Gastrocnemius medialis (tissue), 4 donors: ENCODE measurements at regions not wholly inside any gene's neighbourhood (a gene's known extent, or its start where the extent isn't known, plus 50 kb on each side); places are given as distances from the start of the nearest gene placed in this dataset.

Experiments used
- ATAC-seq, 2 donors: fragments of 150-250 bp; one replicate each; pipeline ENCODE4 v1.9.1; 2016
- DNase-seq, 2 donors: peaks; one replicate each; pipeline ENCODE4 v3.0.0-alpha.2; 2019
- H3K27ac ChIP-seq, 4 donors: fragments of 200-600 bp; sonication (generic); 1 replicate in 1 of 4; 2 replicates in 3 of 4; pipeline ENCODE4 v1.5.1; 2016 to 2018; ENCODE audit warnings: mild to moderate bottlenecking in 2 of 4, moderate library complexity in 1 of 4
- H3K27me3 ChIP-seq, 3 donors: fragments of 200-600 bp; sonication (generic) in 2 of 3; 1 replicate in 1 of 3; 2 replicates in 2 of 3; pipeline versions ENCODE4 v1.5.1 to v1.6.0; 2016 to 2019; ENCODE audit warnings: mild to moderate bottlenecking in 1 of 3, moderate library complexity in 1 of 3
- H3K36me3 ChIP-seq, 2 donors: fragments of 200-600 bp; sonication (generic) in 1 of 2; one replicate each; pipeline ENCODE4 v1.5.1; 2017 to 2018
- H3K4me1 ChIP-seq, 2 donors: fragments of 200-600 bp; sonication (generic) in 1 of 2; one replicate each; pipeline ENCODE4 v1.5.1; 2016 to 2017; ENCODE audit warnings: mild to moderate bottlenecking in 2 of 2
- H3K4me3 ChIP-seq, 4 donors: fragments of 200-600 bp; sonication (generic) in 3 of 4; 1 replicate in 1 of 4; 2 replicates in 3 of 4; pipeline ENCODE4 v1.5.1; 2016 to 2019; ENCODE audit warnings: mild to moderate bottlenecking in 2 of 4
- H3K9me3 ChIP-seq, 3 donors: fragments of 200-600 bp; sonication (generic) in 2 of 3; 1 replicate in 1 of 3; 2 replicates in 2 of 3; pipeline ENCODE4 v1.5.1; 2016 to 2019
- POLR2A ChIP-seq, 2 donors: fragments of 450-650 bp; IDR thresholded peaks; one replicate each; pipeline ENCODE4 v1.6.1; 2017; ENCODE audit warnings: antibody characterized with exemption in 2 of 2, mild to moderate bottlenecking in 2 of 2, moderate library complexity in 2 of 2
- in situ Hi-C, 4 donors: fragments of 200-750 bp; cut with MboI; loops; one replicate each; pipeline versions ENCODE4 v1.15.0 to v1.8.0; 2017; ENCODE audit warnings: low sequenced_read_pairs in 4 of 4
- intact Hi-C: fragments of 100-400 bp; cut with DNase I; formaldehyde crosslinking; loops from one replicate; pipeline ENCODE4 v1.15.1; 2023; ENCODE audit warnings: low total_unique reads
- TF ChIP-seq, protein P1 (sequence below), 5 experiments: fragments of 450-650 bp in 3 of 5; fragments of 200-600 bp in 2 of 5; sonication (generic) in 2 of 5; IDR thresholded peaks in 4 of 5; conservative IDR thresholded peaks in 1 of 5; 1 replicate in 4 of 5; 2 replicates in 1 of 5; pipeline ENCODE4 v1.5.1; 2016 to 2019; ENCODE audit warnings: antibody characterized with exemption in 5 of 5, mild to moderate bottlenecking in 3 of 5, moderate library complexity in 3 of 5

GRCh38 chr6:6780231-6780630 is 191.7 kb downstream of the LY86 start:
- DNase-seq (no peak), ATAC-seq (no peak)
- Histone ChIP-seq H3K9me3 (no peaks in the 10 kb centered on the region), H3K27me3 (no peaks in the 10 kb centered on the region), H3K4me3 (no peak overlapping the region), H3K27ac (no peak overlapping the region), H3K4me1 (peaks cover 9 to 13% of the 10 kb centered on the region in 2 donors), H3K36me3 (no peaks in the 10 kb centered on the region)
- TF ChIP-seq, protein P1, sequence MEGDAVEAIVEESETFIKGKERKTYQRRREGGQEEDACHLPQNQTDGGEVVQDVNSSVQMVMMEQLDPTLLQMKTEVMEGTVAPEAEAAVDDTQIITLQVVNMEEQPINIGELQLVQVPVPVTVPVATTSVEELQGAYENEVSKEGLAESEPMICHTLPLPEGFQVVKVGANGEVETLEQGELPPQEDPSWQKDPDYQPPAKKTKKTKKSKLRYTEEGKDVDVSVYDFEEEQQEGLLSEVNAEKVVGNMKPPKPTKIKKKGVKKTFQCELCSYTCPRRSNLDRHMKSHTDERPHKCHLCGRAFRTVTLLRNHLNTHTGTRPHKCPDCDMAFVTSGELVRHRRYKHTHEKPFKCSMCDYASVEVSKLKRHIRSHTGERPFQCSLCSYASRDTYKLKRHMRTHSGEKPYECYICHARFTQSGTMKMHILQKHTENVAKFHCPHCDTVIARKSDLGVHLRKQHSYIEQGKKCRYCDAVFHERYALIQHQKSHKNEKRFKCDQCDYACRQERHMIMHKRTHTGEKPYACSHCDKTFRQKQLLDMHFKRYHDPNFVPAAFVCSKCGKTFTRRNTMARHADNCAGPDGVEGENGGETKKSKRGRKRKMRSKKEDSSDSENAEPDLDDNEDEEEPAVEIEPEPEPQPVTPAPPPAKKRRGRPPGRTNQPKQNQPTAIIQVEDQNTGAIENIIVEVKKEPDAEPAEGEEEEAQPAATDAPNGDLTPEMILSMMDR (IDR thresholded peaks at IDR 0.05 in 4 of 5, conservative IDR thresholded peaks at IDR 0.05 in 1 of 5), result no peak
- no peak for TF ChIP-seq POLR2A (IDR thresholded peaks at IDR 0.05)
- intact Hi-C loops (no loop called here), in situ Hi-C loops (no loop called here)

- H3K4me1 ChIP-seq, result peaks cover 9 to 13% of the 10 kb centered on the region in 2 donors
- H3K36me3 ChIP-seq, result no peaks in the 10 kb centered on the region
- in situ Hi-C loops, result no loop called here
- H3K4me3 ChIP-seq, result no peak overlapping the region
- TF ChIP-seq POLR2A (IDR thresholded peaks at IDR 0.05), result no peak
- TF ChIP-seq, protein P1 (IDR thresholded peaks at IDR 0.05 in 4 of 5, conservative IDR thresholded peaks at IDR 0.05 in 1 of 5), result no peak
- DNase-seq (peak; percentile 24 to 78), ATAC-seq (peak; percentile 93 to 98)
- H3K27me3 ChIP-seq, result no peaks in the 10 kb centered on the region
- no peaks in the 10 kb centered on the region for H3K9me3 ChIP-seq
- peak overlapping the region in 3 of 4 donors; percentile 32 to 52 (median 47) for H3K27ac ChIP-seq
- intact Hi-C loops, result no loop called here
Observed at GRCh38 chr6:6781172-6781872, 192.8 kb downstream of the LY86 start.

- ATAC-seq (no peak), DNase-seq (no peak)
- H3K4me1 ChIP-seq, result peaks cover 9 to 13% of the 10 kb centered on the region in 2 donors
- intact Hi-C loops (no loop called here), in situ Hi-C loops (no loop called here)
- no peaks in the 10 kb centered on the region for H3K36me3 ChIP-seq
- TF ChIP-seq, protein P1 (IDR thresholded peaks at IDR 0.05 in 4 of 5, conservative IDR thresholded peaks at IDR 0.05 in 1 of 5), result no peak
- TF ChIP-seq POLR2A (IDR thresholded peaks at IDR 0.05), result no peak
- peak overlapping the region in 1 of 4 donors; percentile 47 for H3K27ac ChIP-seq
- H3K27me3 ChIP-seq, result no peaks in the 10 kb centered on the region
- no peaks in the 10 kb centered on the region for H3K9me3 ChIP-seq
- no peak overlapping the region for H3K4me3 ChIP-seq
Observed at GRCh38 chr6:6781873-6782227, 193.3 kb downstream of the LY86 start.

DNA sequence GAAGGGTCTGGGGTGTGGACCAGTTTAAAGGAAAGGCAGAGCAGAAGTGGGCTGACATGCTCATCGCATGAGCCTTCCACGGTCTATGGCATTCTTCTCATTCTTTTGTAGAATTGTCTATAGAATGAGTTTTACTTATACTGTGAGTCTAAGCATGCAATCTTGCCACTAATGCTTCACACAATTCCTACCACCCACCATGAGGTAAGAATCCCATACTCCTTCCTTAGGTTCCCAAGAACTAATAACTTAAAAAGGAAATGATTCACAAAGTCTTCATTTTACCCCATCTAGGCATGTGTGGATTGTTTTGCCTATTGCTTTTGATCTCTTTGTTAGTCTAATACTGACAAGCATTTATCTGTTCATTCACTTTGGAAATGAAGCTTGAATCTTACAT is 195.2 kb downstream of the LY86 start:
- intact Hi-C loops (no loop called here), in situ Hi-C loops (no loop called here)
- Histone ChIP-seq H3K4me1 (peaks cover 9 to 13% of the 10 kb centered on the region in 2 donors), H3K36me3 (no peaks in the 10 kb centered on the region), H3K9me3 (no peaks in the 10 kb centered on the region), H3K27ac (no peak overlapping the region), H3K4me3 (no peak overlapping the region), H3K27me3 (no peaks in the 10 kb centered on the region)
- DNase-seq (no peak), ATAC-seq (no peak)
- TF ChIP-seq, protein P1 (IDR thresholded peaks at IDR 0.05 in 4 of 5, conservative IDR thresholded peaks at IDR 0.05 in 1 of 5), result no peak
- TF ChIP-seq POLR2A (IDR thresholded peaks at IDR 0.05), result no peak
